Right hindlimb (tissue), 1 donor: ENCODE measurements at regions not wholly inside any gene's neighbourhood (a gene's known extent, or its start where the extent isn't known, plus 50 kb on each side); places are given as distances from the start of the nearest gene placed in this dataset.

Experiments
- DNase-seq: peaks from one replicate; pipeline ENCODE4 v3.0.0-alpha.2; 2018

GRCh38 chr4:160877087-160877790, 1286.6 kb downstream of the FSTL5 start:
- DNase-seq = no peak

GRCh38 chr4:160880180-160880579, 1283.6 kb downstream of the FSTL5 start:
- DNase-seq = no peak

- DNase-seq = no peak
Observed at GRCh38 chr4:160887668-160888067, 1276.1 kb downstream of the FSTL5 start.

- no peak for DNase-seq
Observed at GRCh38 chr4:160894128-160894527, 1269.7 kb downstream of the FSTL5 start.

DNA sequence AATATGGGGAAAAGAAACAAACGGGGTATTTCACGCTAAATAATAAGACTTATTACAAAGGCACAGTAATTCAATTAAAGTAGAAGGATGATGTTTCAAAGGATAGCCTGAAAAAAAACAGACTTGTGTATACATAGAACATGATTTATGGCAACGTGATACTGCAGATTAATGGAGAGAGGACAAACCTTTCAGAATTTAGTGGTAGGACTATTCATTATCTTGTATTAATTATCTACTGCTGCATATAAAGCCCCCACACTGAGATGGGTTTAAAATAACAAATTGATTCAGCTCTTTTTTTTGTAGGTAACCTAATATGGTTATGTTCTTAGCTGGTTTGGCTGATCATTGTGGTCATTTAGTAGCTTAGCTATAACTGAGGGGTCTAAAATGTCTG, 1269.0 kb downstream of the FSTL5 start:
- DNase-seq = no peak

GRCh38 chr4:160927311-160927710, 1236.5 kb downstream of the FSTL5 start:
- no peak for DNase-seq

DNA sequence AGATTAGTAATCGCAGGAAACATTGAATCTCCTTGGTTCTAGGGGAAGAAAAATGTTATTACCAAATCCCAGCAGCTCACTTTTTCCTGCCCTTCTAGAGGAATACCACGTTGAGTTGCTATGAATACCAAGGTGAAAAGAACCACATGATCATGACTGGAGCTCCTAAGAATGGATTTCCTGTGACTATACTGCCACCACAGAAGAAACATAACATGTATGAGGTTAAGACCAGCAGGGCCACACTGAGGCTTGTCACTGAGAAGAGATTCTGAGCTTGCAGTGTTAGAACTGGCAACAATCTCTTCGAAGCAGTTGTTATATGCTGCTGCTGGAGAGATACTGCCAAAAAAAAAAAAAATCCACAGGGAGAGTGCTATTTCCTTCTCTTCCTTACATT, 1235.3 kb downstream of the FSTL5 start:
- no peak for DNase-seq

DNA sequence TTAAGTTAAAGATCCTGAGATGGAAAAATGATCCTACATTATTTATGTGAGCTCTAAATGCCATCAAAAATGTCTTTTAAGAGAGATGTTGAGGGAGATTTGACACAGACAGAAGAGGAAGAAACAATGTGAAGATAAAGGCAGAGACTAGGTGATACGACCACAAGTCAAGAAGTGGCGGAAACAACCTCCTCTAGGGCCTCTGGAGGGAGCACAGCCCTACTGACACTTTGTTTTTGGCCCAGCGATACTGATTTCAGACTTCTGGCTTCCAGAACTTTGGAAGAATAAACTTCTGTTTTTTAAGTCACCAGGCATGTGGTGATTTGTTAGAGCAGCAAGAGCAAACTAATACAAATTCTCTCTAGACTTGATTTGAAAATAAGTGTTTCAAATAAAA, 1216.1 kb downstream of the FSTL5 start:
- DNase-seq = no peak

- no peak for DNase-seq
Observed at GRCh38 chr4:160956875-160957274, 1206.9 kb downstream of the FSTL5 start.

DNA sequence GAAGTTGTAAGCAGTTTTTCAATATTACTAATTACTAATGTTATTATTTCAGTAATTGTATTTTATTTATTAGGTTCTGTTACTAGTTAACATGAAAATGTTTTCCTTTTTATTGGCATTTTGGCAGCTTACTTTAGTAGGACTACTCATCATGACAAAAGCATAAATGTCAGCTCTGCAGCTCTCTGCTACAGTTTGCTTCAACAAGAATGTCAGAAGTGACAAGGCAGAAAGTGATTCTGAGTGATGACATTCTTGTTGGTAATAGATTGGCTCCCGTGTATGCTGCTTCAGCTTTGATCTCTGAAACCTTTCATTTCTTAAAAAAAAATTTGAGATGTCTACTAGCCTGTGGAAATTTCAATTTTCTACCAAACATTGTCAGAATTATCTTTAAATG, 1193.9 kb downstream of the FSTL5 start:
- no peak for DNase-seq

GRCh38 chr4:160980091-160980490, 1183.7 kb downstream of the FSTL5 start:
- no peak for DNase-seq

- no peak for DNase-seq
Observed at GRCh38 chr4:160981083-160981482, 1182.7 kb downstream of the FSTL5 start.

GRCh38 chr4:160983035-160983434, 1180.8 kb downstream of the FSTL5 start:
- DNase-seq = no peak

- no peak for DNase-seq
Observed at GRCh38 chr4:161002386-161002785, 1161.4 kb downstream of the FSTL5 start.

DNA sequence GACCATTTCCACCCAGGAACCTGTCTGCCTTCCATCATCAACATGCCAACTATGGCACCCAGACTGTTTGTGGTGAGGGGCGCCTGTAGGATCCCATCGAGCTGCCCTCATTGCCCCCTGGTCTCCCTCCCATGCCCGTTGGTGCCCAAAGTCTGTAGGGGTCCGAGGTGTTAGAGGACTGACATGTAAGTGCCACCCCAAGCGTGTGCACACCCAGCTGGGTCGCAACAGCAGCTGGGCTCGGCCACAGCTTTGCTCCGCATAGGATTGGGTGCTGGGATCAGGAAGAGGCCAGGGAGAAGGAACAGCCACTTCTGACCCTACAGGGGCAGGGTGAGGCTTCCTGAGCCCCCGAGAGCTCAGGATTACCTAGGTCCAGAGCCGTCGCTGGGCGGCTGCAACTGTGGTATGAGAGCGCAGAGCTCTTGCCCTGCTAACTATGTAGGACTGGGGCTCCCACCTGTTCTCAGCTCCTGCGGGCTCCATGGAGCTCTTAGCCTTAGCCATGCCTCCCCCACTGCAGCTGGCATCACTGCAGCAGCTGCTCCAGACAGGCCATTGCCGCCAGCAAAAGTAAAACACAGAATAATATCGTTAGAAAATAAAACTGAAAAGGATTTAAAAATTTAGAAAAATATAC, 1160.3 kb downstream of the FSTL5 start:
- DNase-seq = no peak

DNA sequence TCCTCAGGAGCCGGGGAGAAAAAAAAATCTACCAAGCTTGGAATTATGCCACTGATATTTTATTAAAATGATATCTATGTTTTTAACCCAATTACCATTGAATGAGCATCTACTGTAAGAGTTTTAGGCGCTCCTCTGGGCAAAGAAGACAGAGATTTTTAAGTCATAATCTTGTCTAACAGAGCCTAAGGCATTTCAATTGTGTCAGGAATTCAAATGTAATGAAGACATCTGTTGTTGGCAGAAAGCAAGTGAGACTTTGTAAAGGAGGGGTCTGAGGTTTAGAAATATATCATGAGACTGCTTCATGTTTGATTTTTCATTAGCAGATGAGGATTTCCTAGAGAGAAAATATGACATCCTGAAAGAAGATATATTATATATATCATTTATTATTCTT, 1158.1 kb downstream of the FSTL5 start:
- no peak for DNase-seq

DNA sequence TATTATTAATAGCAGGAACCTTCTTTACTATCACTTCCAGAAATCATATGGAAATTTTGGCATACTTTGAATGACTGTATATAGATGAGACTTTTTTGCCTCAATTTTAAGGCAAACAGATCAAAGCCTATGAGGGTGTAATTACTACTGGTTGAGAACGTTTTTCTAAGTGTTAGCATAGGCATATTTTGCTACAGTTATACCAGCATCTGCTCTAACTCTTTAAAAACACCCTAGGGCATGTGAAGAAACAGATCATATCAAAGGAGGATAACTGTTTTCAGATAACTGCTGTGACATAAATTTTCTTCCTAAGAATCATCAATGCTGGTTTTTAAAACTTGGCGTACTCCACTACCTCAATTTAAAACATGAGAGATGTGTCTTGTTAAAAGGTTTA, 1155.3 kb downstream of the FSTL5 start:
- no peak for DNase-seq

DNA sequence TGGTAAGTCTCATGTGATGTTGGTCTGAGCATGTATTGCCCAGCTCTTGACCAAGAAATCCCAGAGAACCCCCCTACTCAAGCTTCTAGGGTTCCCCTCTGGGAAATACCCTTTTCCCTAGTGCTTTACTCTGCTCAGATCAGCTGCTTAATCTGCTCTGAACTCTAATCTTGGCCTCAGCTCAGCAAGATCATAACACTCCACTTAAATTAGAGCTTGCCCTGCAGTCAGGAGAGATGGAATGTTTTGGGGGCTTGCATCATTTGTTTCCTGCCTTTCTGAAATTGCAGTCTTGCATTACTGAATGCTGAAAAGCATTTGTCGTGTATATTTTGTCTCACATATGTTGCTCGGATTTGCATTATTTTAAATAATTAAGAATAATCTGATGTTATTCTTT, 1153.6 kb downstream of the FSTL5 start:
- no peak for DNase-seq
